ENCODE measurements at regions not wholly inside any gene's neighbourhood (a gene's known extent, or its start where the extent isn't known, plus 50 kb on each side); places are given as distances from the start of the nearest gene placed in this dataset.
"Not testable (repeated sequence)": the region's sequence is repeated elsewhere in the genome, so short reads cannot be mapped to it uniquely, and the experiment has no call there.

DNA sequence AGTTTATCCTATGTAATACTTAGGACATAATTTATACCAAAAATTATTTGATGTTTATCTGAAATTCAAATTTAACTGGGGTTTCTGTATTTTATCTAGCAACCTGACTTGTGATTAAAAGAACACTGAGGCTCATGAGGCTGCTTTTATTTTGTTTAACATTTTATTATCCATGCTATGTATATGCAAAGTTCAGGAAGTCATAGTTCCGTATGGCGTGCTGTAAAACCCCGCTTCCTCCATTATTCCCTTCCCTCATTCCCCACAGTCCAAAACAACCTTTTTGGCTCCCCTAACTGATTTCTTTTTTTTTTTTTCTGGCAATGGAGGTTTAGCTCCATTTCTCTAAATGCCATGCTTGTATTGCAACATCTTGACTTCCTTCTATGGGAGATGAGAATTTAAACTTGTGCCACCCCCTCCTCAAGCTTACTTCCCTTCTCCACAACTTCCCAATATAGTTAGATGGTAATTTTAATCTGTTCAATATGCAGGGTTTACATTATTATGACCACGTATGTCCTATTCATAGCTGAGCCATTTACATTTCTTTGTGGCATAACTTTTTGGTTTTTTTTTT lies 138.0 kb upstream of the DNAH14 start:
- no peak for DNase-seq (ENCODE audit: low read depth in 2 of 2)

- DNase-seq (ENCODE audit: low read depth in 2 of 2), result no peak
These were observed 133.9 kb upstream of the DNAH14 start for GRCh38 chr1:224795591-224795990.

- no peak for DNase-seq (ENCODE audit: low read depth in 2 of 2)
These were observed 130.4 kb upstream of the DNAH14 start for GRCh38 chr1:224799083-224799482.

DNA sequence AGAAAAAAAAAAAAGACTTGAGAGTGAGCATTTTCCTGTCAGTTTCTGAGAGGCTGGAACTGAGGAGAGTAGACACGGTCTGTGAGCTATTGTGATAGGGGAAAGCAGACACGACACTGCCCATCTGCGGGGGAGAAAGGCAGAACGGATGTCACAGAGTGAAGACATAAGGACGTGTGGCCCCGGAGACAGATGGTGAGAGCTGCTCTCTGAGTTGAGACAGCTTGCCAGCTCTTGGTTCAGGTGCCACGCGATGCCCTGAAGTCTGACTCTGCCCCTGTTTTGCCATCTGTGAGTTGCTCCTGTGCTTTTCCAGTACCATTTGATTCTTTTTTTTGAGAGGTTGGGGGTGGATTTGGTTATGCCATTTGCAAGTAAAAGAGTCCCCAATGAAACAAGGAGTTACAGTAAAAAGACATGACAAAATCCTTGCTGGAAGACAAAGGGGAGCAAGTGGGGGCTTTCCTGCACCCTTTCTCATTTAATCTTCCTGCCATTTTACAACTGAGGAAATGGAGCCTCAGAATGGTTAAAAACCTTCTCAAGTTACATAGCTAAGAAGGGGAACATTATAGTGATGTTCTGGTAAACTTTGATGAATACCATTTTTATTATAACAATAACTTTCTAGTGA lies 128.9 kb upstream of the DNAH14 start:
- no peak for DNase-seq (ENCODE audit: low read depth in 2 of 2)

- DNase-seq (ENCODE audit: low read depth in 2 of 2), result no peak
These were observed 127.5 kb upstream of the DNAH14 start for GRCh38 chr1:224801844-224802490.

- no peak for DNase-seq (ENCODE audit: low read depth in 2 of 2)
These were observed 126.9 kb upstream of the DNAH14 start for GRCh38 chr1:224802617-224803016.

DNA sequence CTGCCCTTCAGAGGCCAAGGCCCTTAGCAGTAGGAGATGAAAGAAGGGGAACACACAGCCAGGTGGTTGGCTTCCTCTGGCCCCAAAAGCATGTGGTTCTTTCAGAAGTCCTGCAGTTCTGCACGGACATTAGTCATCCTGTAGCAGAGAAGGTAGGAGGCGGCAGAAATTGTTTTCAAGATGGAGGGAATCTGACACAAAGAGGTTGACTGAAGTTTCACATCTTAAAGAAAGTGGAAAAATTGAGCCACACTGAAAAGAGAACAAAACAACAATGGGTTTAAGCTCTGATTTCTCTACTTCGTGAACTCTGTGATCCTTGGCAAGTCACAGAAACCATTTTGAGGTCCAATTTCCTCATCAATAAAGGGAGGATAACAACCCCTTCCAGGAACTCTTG lies 125.3 kb upstream of the DNAH14 start:
- DNase-seq (ENCODE audit: low read depth in 2 of 2), result no peak

DNA sequence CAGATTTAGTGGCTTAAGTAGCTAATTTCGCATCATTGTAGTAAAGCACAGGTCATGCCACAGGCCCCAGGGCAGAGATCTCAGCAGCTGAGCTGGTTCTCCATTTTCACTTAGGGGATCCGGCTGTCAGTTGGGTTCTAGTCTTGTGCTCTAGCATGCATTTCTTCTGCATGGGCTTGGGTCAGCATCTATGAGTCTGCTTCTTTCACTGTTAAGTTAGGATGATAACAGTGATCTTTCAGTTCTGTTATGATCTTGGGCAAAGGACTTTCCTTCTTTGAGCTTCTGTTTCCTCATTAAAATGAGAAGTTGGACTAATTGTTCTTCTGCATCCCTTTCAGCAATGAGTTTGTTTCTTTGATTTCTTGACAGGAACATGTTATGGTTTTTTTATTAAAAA lies 123.6 kb upstream of the DNAH14 start:
- no peak for DNase-seq (ENCODE audit: low read depth in 2 of 2)

GRCh38 chr1:224809137-224809536 lies 120.3 kb upstream of the DNAH14 start:
- DNase-seq (ENCODE audit: low read depth in 2 of 2), result no peak

- no peak for DNase-seq (ENCODE audit: low read depth in 2 of 2)
These were observed 119.9 kb upstream of the DNAH14 start for GRCh38 chr1:224809613-224810012.

DNA sequence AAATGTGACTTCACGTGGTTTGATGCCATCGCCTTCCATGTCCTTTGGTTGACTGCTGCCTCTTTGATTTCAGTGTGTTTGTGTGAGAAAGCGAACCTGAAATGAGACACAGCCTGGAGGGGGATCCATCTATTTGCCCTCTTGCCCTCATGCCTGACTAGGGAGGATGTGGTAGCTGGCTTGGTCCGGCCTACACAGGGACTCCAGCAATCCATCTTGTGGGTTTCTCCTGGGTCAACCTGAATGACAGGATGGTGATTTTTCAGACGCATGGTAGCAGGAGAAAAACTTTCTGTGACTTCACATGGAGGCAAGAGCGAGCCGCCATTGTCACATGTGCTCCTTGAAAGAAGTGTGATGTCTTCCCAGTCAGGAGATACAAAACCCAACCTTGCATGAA lies 117.9 kb upstream of the DNAH14 start:
- no peak for DNase-seq (ENCODE audit: low read depth in 2 of 2)

GRCh38 chr1:224815647-224816046 lies 113.8 kb upstream of the DNAH14 start:
- no peak for DNase-seq (ENCODE audit: low read depth in 2 of 2)

GRCh38 chr1:224816062-224816461 lies 113.4 kb upstream of the DNAH14 start:
- no peak for DNase-seq (ENCODE audit: low read depth in 2 of 2)

GRCh38 chr1:224817382-224817781 lies 112.1 kb upstream of the DNAH14 start:
- no peak for DNase-seq (ENCODE audit: low read depth in 2 of 2)

- DNase-seq (ENCODE audit: low read depth in 2 of 2), result no peak
These were observed 109.6 kb upstream of the DNAH14 start for GRCh38 chr1:224819861-224820260.

- DNase-seq (ENCODE audit: low read depth in 2 of 2), result no peak
These were observed 109.1 kb upstream of the DNAH14 start for GRCh38 chr1:224820341-224820740.

- not testable (repeated sequence) for DNase-seq (ENCODE audit: low read depth in 2 of 2)
These were observed 107.7 kb upstream of the DNAH14 start for GRCh38 chr1:224821751-224822150.

DNA sequence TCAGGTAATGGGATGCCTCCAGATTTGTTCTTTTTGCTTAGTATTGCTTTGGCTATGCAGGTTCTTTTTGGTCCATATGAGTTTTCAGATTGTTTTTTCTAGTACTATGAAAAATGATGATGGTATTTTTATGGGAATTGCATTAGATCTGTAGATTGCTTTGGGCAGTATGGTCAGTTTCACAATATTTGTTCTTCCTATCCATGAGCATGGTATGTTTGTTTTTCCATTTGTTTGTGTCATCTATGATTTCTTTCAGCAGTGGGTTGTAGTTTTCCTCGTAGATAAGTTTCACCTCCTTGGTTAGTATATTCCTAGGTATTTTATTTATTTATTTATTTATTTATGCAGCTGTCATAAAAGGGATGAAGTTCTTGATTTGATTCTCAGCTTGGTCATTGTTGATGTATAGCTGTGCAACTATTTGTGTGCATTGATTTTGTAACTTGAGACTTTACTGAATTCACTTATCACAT lies 103.9 kb upstream of the DNAH14 start:
- DNase-seq (ENCODE audit: low read depth in 2 of 2), result no peak

GRCh38 chr1:224828691-224829090 lies 100.8 kb upstream of the DNAH14 start:
- DNase-seq (ENCODE audit: low read depth in 2 of 2), result no peak

DNA sequence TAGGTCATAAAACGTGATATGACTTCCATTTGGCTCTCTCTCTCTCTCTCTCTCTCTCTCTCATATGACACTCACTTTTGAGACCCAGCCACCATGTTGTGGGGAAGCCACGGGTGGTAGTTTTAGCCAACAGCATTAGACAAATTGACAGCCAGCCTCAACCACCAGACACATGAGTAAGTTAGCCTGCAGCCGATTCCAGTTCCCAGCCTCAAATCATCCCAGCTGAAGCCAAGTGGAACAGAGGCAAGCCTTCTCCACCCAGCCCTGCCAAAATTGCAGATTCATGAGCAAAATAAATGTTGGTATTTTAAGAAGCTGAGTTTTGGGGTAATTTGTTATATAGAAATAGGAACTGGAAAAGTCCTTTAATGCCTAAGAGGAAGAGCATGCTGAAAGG lies 98.0 kb upstream of the DNAH14 start:
- no peak for DNase-seq (ENCODE audit: low read depth in 2 of 2)

- DNase-seq (ENCODE audit: low read depth in 2 of 2), result not testable (repeated sequence)
These were observed 89.7 kb upstream of the DNAH14 start for GRCh38 chr1:224839648-224840300.

- DNase-seq (ENCODE audit: low read depth in 2 of 2), result not testable (repeated sequence)
These were observed 87.7 kb upstream of the DNAH14 start for GRCh38 chr1:224841803-224842202.
